NCI-H446 treated with DMSO at 0.1 percent for 48 hours (cell line): ENCODE measurements at regions not wholly inside any gene's neighbourhood (a gene's known extent, or its start where the extent isn't known, plus 50 kb on each side); places are given as distances from the start of the nearest gene placed in this dataset.

Experiments
- DNase-seq: peaks from one replicate; lab custom pipeline; 2025; lab: John Stamatoyannopoulos, UW

- no peak for DNase-seq
Measured at GRCh38 chr2:186069676-186070075, 331.1 kb downstream of the FSIP2 start.

- DNase-seq: no peak
Measured at GRCh38 chr2:186085226-186085625, 346.6 kb downstream of the FSIP2 start.

GRCh38 chr2:186093174-186093573 is 354.6 kb downstream of the FSIP2 start:
- no peak for DNase-seq

GRCh38 chr2:186098821-186099220 is 360.2 kb downstream of the FSIP2 start:
- no peak for DNase-seq

GRCh38 chr2:186099826-186100225 is 361.2 kb downstream of the FSIP2 start:
- peak; percentile 90 for DNase-seq

GRCh38 chr2:186100636-186101035 is 362.0 kb downstream of the FSIP2 start:
- no peak for DNase-seq

GRCh38 chr2:186101616-186102015 is 363.0 kb downstream of the FSIP2 start:
- DNase-seq: peak; percentile 36

- DNase-seq: no peak
Measured at GRCh38 chr2:186103276-186103675, 364.7 kb downstream of the FSIP2 start.

GRCh38 chr2:186105016-186105724 is 366.6 kb downstream of the FSIP2 start:
- no peak for DNase-seq

- DNase-seq: no peak
Measured at GRCh38 chr2:186108470-186108869, 369.9 kb downstream of the FSIP2 start.

GRCh38 chr2:186113284-186113683 is 372.8 kb upstream of the ZC3H15 start:
- no peak for DNase-seq

GRCh38 chr2:186125156-186125555 is 360.9 kb upstream of the ZC3H15 start:
- DNase-seq: no peak

- DNase-seq: peak; percentile 37
Measured at GRCh38 chr2:186125625-186126024, 360.4 kb upstream of the ZC3H15 start.

GRCh38 chr2:186126181-186126580 is 359.9 kb upstream of the ZC3H15 start:
- DNase-seq: peak; percentile 88

- DNase-seq: peak; percentile 31
Measured at GRCh38 chr2:186129767-186130581, 356.1 kb upstream of the ZC3H15 start.

GRCh38 chr2:186130748-186131641 is 355.1 kb upstream of the ZC3H15 start:
- peak; percentile 77 for DNase-seq

- DNase-seq: no peak
Measured at GRCh38 chr2:186135686-186136085, 350.4 kb upstream of the ZC3H15 start.

- DNase-seq: no peak
Measured at GRCh38 chr2:186136860-186137259, 349.2 kb upstream of the ZC3H15 start.

- DNase-seq: no peak
Measured at GRCh38 chr2:186138845-186139244, 347.2 kb upstream of the ZC3H15 start.

GRCh38 chr2:186159101-186159500 is 327.0 kb upstream of the ZC3H15 start:
- no peak for DNase-seq

GRCh38 chr2:186164325-186164724 is 321.7 kb upstream of the ZC3H15 start:
- no peak for DNase-seq

- no peak for DNase-seq
Measured at GRCh38 chr2:186170693-186171092, 315.4 kb upstream of the ZC3H15 start.
